Stimulated activated CD8-positive, alpha-beta memory T cell treated with anti-CD3 and anti-CD28 coated beads, Interleukin-7, amount 100 ng/mL, for 24 hours (primary cell): ENCODE measurements at regions not wholly inside any gene's neighbourhood (a gene's known extent, or its start where the extent isn't known, plus 50 kb on each side); places are given as distances from the start of the nearest gene placed in this dataset.

Experiments
- DNase-seq: peaks from one replicate; pipeline ENCODE4 v3.0.0-alpha.2; 2020; ENCODE audit warnings: low read depth

DNA sequence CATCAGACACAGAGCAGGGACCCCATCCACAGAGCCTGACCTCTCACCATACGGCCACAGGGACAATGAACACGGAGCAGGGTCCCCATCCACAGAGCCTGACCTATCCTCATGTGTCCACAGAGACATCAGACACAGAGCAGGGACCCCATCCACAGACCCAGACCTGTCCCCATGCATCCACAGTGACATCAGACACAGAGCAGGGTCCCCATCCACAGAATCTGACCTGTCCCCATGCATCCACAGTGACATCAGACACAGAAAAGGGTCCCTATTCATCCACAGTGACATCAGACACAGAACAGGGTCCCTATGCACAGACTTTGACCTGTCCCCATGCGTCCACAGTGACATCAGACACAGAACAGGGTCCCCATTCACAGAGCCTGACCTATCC, 325.1 kb upstream of the RAB6C start:
- DNase-seq, result no peak

- no peak for DNase-seq
Measured at GRCh38 chr2:129656081-129656598, 323.3 kb upstream of the RAB6C start.

GRCh38 chr2:129658430-129658829, 321.0 kb upstream of the RAB6C start:
- DNase-seq, result no peak

GRCh38 chr2:129661935-129662334, 317.5 kb upstream of the RAB6C start:
- no peak for DNase-seq

DNA sequence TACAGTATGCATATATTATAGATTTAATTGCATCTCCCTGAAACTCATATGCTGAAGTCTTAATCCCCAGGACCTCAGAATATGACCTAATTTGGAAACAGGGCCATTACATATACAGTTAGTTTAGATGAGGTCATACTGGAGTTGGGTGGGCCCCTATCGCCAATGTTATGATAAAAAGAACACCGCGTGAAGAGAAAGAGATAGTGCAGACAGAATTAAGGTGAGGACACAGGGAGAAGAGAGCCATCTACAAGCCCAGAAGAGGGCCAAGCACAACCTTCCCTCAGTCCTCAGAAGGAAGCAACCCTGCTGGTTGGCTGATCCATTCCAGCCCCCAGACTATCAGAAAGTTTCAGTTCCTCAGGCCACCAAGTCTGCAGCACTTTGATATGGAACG, 311.9 kb upstream of the RAB6C start:
- no peak for DNase-seq

GRCh38 chr2:129672521-129672920, 306.9 kb upstream of the RAB6C start:
- DNase-seq, result no peak

GRCh38 chr2:129673234-129673633, 306.2 kb upstream of the RAB6C start:
- DNase-seq, result no peak

- DNase-seq, result no peak
Measured at GRCh38 chr2:129673847-129674711, 305.4 kb upstream of the RAB6C start.

DNA sequence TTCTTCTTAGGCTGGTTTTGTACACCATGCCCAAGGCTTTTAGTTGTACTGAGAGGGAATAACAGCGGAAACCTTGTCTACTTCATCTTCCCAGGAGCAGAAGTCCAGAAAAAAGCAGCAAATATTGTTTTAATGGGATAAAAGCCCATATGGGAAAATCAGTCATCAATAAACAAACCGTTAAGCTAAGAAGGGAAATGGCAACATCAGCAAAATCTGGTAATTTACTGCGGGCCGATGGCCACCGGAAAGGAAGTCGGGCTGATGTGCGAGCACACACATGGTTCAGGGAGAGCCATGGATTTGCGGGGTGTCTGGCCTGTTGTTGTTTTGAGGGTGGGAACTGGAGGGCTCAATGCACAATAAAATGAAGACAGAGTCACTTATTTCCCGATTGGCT, 300.7 kb upstream of the RAB6C start:
- no peak for DNase-seq

DNA sequence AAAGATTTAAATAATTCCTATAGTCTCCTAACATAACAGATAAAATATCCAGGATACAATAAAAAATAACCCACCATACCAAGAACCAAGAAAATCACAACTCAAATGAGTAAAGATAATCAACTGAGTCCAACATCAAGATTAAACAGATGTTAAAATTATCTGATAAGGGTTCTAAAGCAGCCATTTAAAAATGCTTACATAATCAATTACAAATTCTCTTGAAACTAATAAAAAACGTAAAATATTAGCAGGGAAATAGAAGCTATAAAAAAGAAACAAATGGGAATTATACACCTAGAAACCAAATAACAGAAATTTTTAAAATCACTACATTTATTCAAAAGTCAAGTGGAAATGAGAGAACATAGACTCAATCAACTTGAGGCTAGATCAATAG, 297.7 kb upstream of the RAB6C start:
- DNase-seq, result no peak

DNA sequence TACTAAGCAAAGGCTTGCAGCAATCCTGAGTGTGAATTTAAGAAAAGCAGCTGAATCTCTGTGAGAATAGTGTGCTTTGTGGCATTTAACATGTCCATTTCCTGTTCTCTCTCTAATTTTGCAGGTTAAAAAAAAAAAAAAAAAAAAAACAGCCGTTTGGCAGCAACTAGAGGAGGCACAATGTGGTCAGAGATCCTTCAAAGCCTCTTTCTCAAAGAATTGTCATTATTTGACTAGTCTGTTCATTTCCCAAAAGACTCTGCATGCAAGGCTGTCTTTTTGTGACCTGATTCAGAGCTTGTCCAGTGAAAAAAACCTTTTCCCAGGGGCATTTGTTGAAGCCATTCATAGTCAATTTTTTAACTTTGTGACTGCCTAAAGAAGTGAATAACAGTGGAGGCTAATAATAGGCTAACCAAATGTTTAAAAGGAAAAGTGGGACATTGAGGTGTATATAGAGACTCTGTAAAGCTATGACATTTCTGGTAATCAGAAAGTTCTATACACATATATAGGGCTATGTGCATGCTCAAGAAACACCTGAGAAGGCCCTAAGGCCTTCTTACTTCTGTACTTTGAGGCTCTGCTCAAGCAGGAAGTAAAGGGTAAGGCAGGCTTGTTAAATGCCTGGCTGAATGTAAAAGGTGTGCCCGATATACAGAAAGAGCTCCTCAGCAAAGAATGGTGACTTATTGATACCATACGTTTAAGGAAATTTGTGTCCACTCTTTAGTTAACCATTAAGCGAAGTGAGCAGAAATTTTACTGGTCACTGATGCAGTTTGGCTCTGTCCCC, 289.6 kb upstream of the RAB6C start:
- DNase-seq, result no peak

DNA sequence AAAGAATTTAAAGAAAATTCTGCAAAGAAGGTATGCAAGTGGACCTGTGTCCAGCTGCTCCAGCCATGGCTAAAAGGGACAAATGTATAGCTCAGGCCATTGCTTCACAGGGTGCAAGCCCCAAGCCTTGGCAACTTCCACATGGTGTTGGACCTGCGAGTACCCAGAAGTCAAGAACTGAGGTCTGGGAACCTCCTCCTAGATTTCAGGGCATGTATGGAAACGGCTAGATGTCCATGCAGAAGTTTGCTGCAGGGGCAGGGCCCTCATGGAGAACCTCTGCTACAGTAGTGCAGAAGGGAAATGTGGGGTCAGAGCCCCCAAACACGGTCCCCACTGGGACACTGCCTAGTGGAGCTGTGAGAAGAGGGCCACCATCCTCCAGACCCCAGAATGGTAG, 284.0 kb upstream of the RAB6C start:
- DNase-seq, result no peak

- no peak for DNase-seq
Measured at GRCh38 chr2:129698593-129698992, 280.9 kb upstream of the RAB6C start.

DNA sequence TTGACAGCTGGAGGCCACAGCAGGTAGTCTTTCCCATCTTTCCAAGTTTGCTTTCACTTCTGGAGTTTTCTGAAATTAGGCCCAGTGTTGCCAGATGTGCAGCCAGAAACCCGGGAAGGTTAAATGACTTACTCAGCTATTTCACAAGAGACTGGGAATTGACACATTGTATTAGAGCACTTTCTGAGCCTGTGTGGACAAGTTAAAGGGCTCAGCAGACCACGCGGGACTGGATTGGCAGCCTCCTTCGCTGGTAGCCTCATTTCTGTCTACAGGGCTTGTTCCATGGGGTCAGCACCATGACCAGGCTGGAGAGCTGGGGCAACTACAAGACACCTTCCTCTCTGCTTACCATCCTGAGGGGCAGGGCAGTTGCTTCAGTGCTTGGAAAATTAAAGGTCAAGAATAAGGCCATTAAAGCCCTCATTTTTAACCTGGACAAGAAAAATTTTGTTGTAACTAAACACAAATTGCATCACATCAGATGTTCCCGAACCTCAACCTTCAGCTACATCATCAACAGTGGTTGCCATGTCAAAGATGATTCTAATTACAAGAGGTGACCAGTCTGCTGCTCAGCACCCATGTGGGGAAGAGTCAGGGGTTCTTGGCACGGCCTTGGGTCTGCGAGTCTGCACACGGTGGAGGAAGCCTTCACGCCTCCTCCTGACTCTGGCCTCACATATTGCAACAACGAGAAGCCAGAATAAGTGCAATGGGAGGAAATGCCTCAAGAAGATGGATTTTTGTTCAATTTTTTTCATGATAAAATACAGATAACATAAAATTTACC, 279.5 kb upstream of the RAB6C start:
- DNase-seq, result no peak

GRCh38 chr2:129702416-129703176, 276.9 kb upstream of the RAB6C start:
- DNase-seq, result no peak

DNA sequence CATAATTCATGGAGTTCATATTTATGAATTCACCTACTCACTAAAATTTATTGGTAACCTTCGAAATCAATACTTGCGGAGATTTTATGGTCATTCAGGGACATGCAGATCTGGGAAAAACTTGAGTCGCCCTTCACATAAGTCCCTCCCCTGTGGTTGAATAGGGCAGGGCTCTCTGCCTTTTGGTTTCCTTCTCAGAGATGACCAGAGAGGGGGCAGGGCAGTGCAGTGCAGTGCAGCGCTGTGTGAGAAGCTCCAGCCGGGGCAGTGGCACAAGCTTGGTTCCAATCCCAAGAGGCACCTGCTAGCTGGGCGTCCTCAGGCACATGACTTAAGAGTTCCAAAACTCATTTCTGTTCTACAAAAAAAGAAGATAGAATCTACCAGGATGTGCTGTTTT, 274.4 kb upstream of the RAB6C start:
- DNase-seq, result no peak

- no peak for DNase-seq
Measured at GRCh38 chr2:129707800-129708199, 271.7 kb upstream of the RAB6C start.

- no peak for DNase-seq
Measured at GRCh38 chr2:129708221-129708967, 271.1 kb upstream of the RAB6C start.

DNA sequence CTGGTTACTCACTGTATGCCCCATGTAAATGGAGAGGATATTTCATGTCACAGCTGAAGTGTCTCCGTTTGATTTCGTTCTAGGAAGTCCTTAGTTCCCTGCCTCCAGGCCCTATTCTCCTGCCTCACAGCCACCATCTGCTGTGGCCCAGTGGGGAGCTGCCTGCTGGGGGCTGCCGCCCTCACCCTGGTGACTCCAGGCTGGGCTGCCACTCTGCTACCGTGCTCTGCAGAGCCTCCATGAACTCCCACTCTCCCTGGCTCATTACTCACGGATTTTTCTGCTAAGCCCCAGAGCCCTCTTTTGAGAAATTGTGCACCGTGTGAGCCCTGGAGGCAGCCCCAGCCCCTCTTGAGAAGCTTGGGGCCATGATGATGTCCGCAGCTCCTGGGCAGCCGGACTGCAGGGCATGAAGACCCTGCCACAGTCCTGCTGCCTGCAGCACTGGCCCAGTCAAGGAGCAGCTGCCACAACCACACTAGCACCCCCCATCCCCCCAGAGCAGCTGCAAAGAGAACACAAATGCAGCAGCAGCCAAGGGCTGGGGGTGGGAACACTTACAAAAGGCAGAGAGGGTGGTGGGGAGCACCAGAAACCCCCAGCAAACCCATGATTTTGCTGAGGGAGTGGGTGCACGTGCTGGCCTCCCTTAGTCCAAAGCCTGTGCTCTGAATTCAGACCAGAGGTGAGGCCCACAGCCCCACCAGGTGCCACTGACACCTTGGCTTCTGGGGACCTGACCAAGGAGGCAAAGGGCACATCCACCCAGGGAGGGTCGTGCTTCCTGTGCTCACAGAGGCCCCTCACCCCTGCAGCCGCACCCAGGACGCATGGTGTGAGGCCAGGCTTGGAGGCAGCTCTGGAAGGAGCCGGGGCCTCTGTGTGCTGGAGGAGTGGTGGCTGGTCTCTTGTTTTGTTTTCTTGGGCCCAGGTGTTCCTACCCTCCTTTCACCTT, 270.2 kb upstream of the RAB6C start:
- DNase-seq, result no peak
